Stimulated activated CD4-positive, alpha-beta T cell treated with anti-CD3 and anti-CD28 coated beads, Interleukin-4, amount 100 ng/mL, for 48 hours (primary cell): ENCODE measurements at regions not wholly inside any gene's neighbourhood (a gene's known extent, or its start where the extent isn't known, plus 50 kb on each side); places are given as distances from the start of the nearest gene placed in this dataset.

Experiments
- DNase-seq, 2 donors: peaks; one replicate each; pipeline ENCODE4 v3.0.0-alpha.2; 2020; ENCODE audit warnings: low read depth in 2 of 2

DNA sequence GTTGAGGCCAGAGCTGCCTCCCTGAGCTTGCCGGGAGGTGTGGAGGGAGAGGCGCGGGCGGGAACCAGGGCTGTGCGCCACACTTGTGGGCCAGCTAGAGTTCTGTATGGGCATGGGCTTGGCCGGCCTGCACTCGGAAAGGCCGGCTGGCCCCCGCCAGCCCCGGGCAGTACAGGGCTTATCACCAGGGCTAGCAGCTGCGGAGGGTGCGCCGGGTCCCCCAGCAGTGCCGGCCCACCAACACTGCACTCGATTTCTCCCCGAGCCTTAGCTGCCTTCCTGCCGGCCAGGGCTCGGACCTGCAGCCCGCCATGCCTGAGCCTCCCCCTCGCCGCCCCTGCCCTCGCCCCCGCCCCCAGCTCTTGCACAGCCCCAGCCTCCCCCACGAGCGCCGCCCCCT lies 472.7 kb downstream of the TFAP2A start:
- DNase-seq: no peak

DNA sequence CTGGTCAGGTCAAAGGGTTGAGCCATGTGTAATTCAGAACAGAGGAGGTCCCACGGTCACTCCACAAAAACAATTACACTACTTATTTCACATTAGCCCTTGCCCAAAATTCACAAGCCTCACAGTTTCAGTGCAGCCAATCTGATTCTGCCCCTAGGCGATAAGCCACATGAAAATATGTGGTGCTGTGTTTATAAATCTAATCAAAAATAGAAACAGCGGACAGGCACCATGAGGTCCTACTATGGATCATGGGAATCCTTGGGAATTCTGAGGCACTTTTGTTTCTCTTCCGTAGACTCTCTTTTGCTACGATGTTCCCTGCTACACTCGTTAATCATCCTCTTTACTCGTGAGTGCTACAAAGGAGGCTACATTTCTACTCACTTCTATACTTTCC lies 476.1 kb downstream of the TFAP2A start:
- no peak for DNase-seq

DNA sequence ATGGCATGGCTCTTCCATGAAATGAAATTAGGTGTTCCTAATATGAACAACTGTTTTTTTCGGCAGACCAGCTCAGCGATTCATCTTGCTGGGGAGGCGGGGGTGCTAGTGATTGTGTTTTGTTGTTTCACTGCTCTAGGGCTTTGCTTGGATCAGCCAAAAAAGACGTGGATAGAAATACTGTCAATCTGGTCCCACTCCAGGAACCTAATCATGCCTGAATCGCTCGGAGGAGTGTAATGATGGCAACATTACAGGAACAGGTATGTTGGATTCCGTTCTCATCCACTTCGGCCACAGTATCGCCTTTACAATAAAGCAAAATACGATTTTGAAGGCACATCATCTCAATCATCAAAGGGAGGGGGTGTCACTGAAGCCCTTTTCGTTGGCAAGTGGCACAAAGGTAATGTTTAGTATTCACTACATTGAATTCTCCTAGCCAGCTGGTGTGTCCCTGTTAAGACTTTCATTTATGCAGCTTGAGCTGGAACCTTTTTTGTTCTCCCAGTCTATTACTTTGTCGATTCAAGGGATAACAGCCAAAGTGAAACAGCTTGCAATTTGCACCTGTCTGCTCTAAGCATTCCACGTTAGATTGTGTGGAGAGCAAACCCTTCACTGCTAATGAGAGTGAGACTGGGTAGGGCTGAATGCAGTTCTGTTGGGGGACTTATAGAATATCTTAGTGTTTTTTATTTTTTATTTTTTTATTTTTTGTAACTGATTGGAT lies 477.7 kb downstream of the TFAP2A start:
- no peak for DNase-seq

GRCh38 chr6:9936551-9936950 lies 478.3 kb downstream of the TFAP2A start:
- DNase-seq: no peak

- no peak for DNase-seq
These were observed 481.2 kb downstream of the TFAP2A start for GRCh38 chr6:9933677-9934076.

DNA sequence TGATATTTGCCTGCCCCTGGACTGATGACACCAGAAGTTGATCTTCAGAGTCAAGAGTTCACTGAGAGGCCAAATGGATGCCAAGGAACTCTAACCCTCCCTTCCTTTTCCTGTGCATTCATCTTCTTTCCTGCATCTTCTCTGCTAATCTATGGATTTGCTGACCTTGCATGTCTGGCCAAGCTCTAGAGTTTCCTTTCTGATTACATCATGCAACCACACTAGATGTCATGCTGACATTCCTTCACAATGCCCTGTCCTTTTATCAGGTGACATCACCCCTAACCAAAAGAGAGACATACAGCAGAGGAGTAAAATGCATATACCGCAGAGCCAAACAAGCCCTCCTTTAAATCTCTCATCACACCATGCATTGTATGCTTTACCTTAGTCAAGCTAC lies 487.6 kb downstream of the TFAP2A start:
- no peak for DNase-seq

- DNase-seq: no peak
These were observed 489.9 kb downstream of the TFAP2A start for GRCh38 chr6:9924971-9925370.

DNA sequence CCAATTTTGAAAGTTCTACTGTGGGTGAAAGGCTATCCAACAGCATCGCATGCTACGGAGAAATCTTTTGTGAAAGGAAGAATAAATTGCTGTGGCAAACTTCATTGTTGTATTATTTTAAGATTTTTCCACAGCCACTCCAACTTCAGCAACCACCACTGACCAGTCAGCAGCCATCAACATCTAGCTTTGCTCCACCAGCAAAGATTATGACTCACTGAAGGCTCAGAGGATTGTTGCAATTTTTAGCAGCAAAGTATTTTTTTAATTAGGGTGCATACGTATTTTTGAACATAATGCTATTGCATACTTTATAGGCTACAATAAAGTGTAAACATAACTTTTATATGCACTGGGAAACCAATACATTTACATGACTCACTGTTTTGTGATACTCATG lies 493.5 kb downstream of the TFAP2A start:
- DNase-seq: no peak

- DNase-seq: no peak
These were observed 499.9 kb downstream of the TFAP2A start for GRCh38 chr6:9914951-9915350.

GRCh38 chr6:9901376-9901775 lies 513.5 kb downstream of the TFAP2A start:
- no peak for DNase-seq

- DNase-seq: no peak
These were observed 518.1 kb downstream of the TFAP2A start for GRCh38 chr6:9896806-9897205.

- no peak for DNase-seq
These were observed 524.0 kb downstream of the TFAP2A start for GRCh38 chr6:9890893-9891292.

DNA sequence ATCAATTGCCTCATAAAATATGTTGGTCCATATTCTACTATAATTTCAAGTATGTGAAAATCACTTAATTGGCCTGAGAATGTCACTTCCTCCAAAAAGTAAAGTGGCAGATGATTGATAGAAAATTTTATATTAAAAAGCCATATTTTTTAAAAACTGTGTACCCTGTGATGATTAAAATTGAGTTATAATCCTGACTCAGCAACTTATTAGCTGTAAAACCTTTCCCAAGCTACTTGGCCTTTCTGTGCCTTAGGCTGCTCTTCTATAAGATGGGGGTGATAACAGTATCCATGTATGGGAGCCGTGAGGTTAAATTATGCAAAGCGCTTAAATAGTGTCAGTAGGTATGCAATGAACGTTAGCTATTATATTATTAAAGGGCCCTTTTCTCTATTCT lies 524.4 kb downstream of the TFAP2A start:
- no peak for DNase-seq

DNA sequence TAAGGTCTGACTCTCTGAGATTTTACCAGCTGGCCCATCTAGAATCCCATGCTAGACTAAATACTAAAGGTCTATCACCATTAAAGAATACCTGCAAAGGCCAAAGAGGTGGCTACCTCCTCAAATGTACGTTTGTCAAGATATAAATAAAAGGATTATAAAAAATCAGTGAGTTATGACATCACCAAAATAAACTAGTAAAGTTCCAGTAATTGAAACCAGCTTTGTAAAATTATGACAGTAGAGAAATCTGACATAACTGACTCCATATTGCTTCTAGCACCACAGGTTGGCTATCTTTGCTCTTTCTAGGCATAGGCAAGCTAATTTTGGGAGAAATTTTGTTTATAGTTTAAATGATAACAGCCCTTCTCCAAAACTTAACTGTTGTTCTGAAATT lies 536.3 kb downstream of the TFAP2A start:
- DNase-seq: no peak

GRCh38 chr6:9875605-9876353 lies 539.1 kb downstream of the TFAP2A start:
- no peak for DNase-seq

DNA sequence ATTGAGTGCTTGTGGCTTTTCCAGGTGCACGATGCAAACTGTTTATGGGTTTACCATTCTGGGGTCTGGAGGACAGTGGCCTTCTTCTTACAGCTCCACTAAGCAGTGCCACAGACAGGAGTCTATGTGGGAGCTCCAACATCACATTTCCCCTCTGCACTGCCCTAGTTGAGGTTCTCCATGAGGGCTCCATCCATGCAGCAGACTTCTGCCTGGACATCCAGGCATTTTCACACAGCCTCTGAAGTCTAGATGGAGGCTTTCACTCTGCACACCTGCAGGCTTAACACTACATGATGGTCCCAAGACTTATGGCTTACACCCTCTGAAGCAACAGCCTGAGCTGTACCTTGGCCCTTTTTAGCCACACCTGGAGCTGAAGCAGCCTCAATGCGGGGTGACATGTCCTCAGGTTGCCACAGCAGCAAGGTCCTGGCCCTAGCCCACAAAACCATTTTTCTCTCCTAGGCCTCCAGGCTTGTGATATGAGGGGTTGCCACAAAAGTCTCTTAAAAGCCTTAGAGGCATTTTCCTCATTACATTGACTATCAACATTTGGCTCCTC lies 552.2 kb downstream of the TFAP2A start:
- DNase-seq: no peak

- no peak for DNase-seq
These were observed 563.1 kb downstream of the TFAP2A start for GRCh38 chr6:9851541-9852380.

DNA sequence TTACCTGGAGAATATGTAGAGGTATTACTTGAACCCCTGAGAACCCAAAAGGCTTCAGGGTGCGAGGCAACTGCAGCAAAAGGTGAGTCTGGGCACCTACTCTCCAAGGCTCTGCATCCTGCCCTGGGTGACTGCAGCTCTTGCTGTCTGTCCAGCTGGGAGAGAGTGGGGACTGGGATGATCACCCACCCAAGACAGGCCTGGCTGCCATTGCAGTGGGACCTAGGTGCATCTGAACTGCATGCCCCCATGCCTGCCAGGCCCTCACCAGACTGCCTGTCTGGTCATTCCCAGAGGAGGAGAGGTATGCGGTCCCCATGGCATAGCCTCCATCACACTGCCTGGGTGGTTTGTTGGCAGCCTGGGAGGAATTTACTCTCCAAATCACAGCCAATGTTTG lies 563.9 kb downstream of the TFAP2A start:
- no peak for DNase-seq

DNA sequence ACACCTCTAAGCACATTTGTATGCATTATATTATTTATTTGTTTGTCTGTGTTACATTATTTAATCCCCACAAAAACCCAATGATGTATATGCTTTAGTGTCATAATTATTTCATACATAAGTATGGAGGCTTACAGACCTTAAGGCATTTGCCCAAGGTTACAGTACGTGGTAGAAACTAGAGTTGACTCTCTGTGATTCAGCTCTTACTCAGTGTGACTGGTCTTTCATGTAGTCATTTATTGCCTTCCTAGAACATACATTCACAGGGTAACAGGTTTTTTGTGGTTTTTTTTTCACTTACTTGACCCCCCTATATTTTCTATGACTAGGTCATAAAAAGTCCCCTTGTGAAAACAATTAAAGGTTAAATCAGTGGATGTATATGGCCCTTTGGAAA lies 566.8 kb downstream of the TFAP2A start:
- DNase-seq: no peak

DNA sequence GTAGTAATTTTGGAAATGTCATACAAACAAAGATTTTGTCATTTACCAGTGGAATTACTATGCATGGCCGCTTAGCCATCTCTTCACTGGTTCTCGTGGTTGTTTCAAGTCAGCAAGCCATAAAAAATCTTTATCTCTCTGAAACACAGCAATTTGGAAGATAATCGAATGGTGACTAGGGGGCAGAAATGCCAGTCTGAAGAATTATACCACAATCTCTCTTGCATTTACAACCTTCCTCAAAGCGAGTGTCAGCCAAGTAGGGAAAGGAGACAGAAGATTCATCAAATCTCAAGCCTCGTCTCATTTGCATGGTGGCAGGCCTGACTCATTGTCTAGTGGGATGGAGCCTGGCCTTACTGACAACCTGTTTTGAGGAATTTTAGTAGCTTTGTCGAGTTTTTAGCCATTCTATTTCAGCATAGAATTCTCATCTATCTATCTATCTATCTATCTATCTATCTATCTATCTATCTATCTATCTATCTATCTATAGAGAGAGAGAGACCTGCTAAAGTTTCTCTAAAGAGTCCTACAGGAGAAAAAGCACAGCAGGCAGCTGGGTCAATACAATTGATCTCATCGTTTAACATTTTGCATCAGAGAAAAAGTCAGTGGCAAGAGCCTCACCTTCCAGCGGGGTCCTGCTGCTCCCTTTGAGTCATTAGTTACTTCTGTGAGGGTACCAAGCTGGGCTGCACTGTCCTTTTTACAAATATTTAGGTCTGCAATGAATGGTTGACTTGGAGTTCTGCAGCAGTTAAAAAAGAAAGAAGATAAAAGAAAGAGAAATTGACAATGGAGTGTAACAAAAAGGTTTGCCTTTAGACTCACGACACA lies 572.8 kb downstream of the TFAP2A start:
- no peak for DNase-seq

DNA sequence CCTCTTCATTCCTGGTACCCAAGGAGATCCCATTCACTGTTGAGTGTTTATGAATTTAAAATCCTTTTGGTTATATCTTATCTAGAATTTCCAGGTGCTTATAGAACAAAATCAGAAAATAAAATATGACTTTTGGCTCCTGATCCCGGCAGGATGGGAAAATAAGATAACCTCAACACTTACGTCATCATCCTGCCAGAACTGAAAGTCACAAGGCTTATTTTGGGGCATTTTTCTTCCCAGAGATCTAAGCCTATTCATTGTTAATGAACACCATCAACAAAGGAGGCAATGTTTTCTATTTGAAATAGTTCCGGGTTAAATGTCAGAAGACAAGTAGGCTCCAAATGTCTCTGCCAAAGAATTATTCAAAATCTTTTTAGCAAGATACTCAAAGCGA lies 580.6 kb downstream of the TFAP2A start:
- DNase-seq: no peak
